Mesothelial cell of epicardium (in vitro differentiated cells): ENCODE measurements at regions not wholly inside any gene's neighbourhood (a gene's known extent, or its start where the extent isn't known, plus 50 kb on each side); places are given as distances from the start of the nearest gene placed in this dataset.

Experiments used
- DNase-seq, 2 experiments: peaks; one replicate each; pipeline ENCODE4 v3.0.0; 2021; ENCODE audit warnings: low spot score in 2 of 2; ENCODE audit not compliant: unreplicated experiment in 2 of 2
- H3K27ac Mint-ChIP-seq: 2 replicates; pipeline ENCODE4 v1.8.0; 2021; ENCODE audit warnings: mixed read lengths
- H3K27me3 Mint-ChIP-seq: 2 replicates; pipeline ENCODE4 v1.8.0; 2021; ENCODE audit warnings: low read depth, mixed read lengths
- H3K36me3 Mint-ChIP-seq: 2 replicates; pipeline ENCODE4 v1.8.0; 2021; ENCODE audit warnings: mixed read lengths
- H3K4me1 Mint-ChIP-seq: 2 replicates; pipeline ENCODE4 v1.8.0; 2021; ENCODE audit warnings: mixed read lengths
- H3K4me3 Mint-ChIP-seq: 2 replicates; pipeline ENCODE4 v1.8.0; 2021; ENCODE audit warnings: mild to moderate bottlenecking, moderate library complexity, mixed read lengths
- H3K9me3 Mint-ChIP-seq: 2 replicates; pipeline ENCODE4 v1.8.0; 2021; ENCODE audit warnings: mixed read lengths
- TF ChIP-seq, protein P1 (sequence below): fragments of 200-600 bp; sonication (generic); IDR thresholded peaks from one replicate; pipeline ENCODE4 v1.5.0; 2021; ENCODE audit warnings: antibody characterized with exemption; ENCODE audit not compliant: unreplicated experiment

DNA sequence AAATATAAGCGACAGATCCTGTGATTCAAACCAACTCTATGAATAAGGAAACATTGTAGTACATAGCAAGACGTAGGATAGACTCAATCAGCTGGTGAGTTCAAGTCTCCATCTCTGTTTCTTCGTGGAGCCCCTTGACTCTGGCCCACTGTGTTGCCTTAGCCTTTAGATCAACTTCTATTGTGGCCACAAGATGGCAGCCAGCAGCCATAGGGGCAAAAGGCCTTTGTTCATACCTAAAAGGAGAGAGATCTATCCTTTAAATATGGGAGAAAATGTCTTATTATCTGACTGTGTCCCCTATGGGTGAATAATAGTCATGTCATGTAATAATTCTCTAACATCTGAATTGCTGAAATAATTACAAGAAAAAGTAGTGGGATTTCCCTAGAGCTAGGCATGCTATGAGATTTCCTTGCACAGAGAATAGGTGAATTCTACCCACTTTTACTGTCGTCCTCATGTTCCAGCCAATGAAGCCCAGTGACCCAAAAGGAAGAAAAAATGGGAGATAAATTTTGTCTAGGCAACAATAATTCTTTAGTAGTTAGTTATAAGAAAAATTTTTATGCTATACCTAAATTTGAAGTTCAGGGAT is 129.4 kb downstream of the PCDH20 start:
- Mint-ChIP-seq H3K27me3 (no peaks in the 10 kb centered on the region), H3K36me3 (no peaks in the 10 kb centered on the region), H3K4me1 (no peaks in the 10 kb centered on the region), H3K9me3 (no peaks in the 10 kb centered on the region), H3K27ac (no peak overlapping the region), H3K4me3 (no peak overlapping the region)
- no peak for DNase-seq
- TF ChIP-seq, protein P1, sequence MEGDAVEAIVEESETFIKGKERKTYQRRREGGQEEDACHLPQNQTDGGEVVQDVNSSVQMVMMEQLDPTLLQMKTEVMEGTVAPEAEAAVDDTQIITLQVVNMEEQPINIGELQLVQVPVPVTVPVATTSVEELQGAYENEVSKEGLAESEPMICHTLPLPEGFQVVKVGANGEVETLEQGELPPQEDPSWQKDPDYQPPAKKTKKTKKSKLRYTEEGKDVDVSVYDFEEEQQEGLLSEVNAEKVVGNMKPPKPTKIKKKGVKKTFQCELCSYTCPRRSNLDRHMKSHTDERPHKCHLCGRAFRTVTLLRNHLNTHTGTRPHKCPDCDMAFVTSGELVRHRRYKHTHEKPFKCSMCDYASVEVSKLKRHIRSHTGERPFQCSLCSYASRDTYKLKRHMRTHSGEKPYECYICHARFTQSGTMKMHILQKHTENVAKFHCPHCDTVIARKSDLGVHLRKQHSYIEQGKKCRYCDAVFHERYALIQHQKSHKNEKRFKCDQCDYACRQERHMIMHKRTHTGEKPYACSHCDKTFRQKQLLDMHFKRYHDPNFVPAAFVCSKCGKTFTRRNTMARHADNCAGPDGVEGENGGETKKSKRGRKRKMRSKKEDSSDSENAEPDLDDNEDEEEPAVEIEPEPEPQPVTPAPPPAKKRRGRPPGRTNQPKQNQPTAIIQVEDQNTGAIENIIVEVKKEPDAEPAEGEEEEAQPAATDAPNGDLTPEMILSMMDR, result peak; percentile 37

DNA sequence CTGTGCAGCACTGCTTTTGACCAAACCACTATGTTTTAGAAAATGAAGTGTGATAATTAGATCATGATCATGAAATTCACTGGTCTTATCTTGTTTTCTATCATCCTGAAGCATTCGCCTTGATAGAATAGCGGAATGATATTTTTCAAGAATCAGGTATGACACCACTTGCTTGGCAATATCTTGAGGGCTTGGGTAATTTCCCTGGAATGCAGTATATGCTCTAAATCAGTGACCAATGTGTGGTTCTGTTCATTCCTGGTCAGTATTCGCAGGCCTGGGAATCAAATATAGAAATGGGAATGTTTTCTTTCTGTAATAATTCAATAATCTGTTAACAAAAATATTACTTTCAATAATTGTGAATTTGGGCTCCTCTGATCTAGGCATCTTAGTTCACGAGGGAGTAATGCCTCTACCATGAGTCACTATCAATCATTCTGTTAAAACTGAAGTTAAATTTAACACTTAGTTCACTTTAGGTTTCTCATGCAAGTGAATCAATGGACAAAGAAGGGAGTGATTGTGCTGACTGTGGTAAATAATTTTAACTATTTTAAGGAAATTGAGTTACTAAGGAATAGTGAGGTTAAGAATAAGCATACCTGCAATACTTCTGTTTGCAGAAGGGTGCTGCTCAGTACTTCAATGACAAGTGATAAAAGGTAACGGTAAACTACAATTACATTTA is 137.9 kb downstream of the PCDH20 start:
- Mint-ChIP-seq H3K27ac (no peak overlapping the region), H3K36me3 (no peaks in the 10 kb centered on the region), H3K4me3 (no peak overlapping the region), H3K27me3 (no peaks in the 10 kb centered on the region), H3K9me3 (peaks cover 9% of the 10 kb centered on the region), H3K4me1 (no peaks in the 10 kb centered on the region)
- TF ChIP-seq, protein P1, result no peak
- DNase-seq, result no peak

GRCh38 chr13:61277088-61277487 is 138.6 kb downstream of the PCDH20 start:
- H3K36me3 Mint-ChIP-seq, result no peaks in the 10 kb centered on the region
- H3K4me1 Mint-ChIP-seq, result no peaks in the 10 kb centered on the region
- TF ChIP-seq, protein P1, result no peak
- H3K9me3 Mint-ChIP-seq, result peaks cover 9% of the 10 kb centered on the region
- H3K4me3 Mint-ChIP-seq, result no peak overlapping the region
- H3K27ac Mint-ChIP-seq, result no peak overlapping the region
- DNase-seq, result no peak
- no peaks in the 10 kb centered on the region for H3K27me3 Mint-ChIP-seq

- H3K4me3 Mint-ChIP-seq, result no peak overlapping the region
Observed at GRCh38 chr13:61276401-61276800, 139.2 kb downstream of the PCDH20 start.

DNA sequence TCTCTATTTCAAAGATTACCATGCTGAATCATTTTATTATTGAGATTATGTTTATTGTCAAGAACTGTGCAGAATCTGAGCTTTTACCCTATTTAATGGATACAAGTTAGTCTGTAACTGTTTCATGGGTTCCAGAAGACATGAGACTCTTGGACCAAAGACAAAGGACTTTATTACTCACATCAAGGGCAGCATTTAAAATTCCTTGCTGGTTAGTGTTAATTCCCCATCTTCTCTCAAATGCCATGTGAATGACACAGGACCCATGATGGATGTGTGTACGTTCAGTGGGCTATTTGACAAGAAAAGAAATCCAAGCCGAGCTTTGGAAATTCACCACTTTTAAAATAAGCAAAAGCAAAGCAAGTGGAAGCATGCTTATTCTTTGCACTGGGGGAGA is 139.9 kb downstream of the PCDH20 start:
- peaks cover 10% of the 10 kb centered on the region for H3K9me3 Mint-ChIP-seq
- no peaks in the 10 kb centered on the region for H3K36me3 Mint-ChIP-seq
- no peaks in the 10 kb centered on the region for H3K4me1 Mint-ChIP-seq
- no peaks in the 10 kb centered on the region for H3K27me3 Mint-ChIP-seq
- TF ChIP-seq, protein P1, result no peak
- DNase-seq, result no peak
- no peak overlapping the region for H3K4me3 Mint-ChIP-seq
- H3K27ac Mint-ChIP-seq, result no peak overlapping the region

More at GRCh38 chr13:61276401-61276800, 139.2 kb downstream of the PCDH20 start:
- TF ChIP-seq, protein P1, result no peak
- Mint-ChIP-seq H3K36me3 (no peaks in the 10 kb centered on the region), H3K4me1 (no peaks in the 10 kb centered on the region), H3K27ac (no peak overlapping the region), H3K9me3 (peaks cover 9% of the 10 kb centered on the region), H3K27me3 (no peaks in the 10 kb centered on the region)
- no peak for DNase-seq
